NCI-H2171 treated with DMSO at 0.1 percent for 48 hours (cell line): ENCODE measurements at regions not wholly inside any gene's neighbourhood (a gene's known extent, or its start where the extent isn't known, plus 50 kb on each side); places are given as distances from the start of the nearest gene placed in this dataset.
A peak's percentile ranks its signal among the peaks of the same experiment; 100 is the strongest.
"Not testable (repeated sequence)": the region's sequence is repeated elsewhere in the genome, so short reads cannot be mapped to it uniquely, and the experiment has no call there.

Source experiments
- DNase-seq: peaks from one replicate; lab custom pipeline; 2025; lab: John Stamatoyannopoulos, UW

- DNase-seq, result no peak
These were observed 536.5 kb downstream of the KCTD12 start for GRCh38 chr13:76349700-76350099.

- no peak for DNase-seq
These were observed 546.6 kb downstream of the KCTD12 start for GRCh38 chr13:76339649-76340048.

- DNase-seq, result no peak
These were observed 548.2 kb downstream of the KCTD12 start for GRCh38 chr13:76338003-76338402.

- DNase-seq, result no peak
These were observed 549.0 kb downstream of the KCTD12 start for GRCh38 chr13:76336889-76337844.

GRCh38 chr13:76335463-76335862 lies 550.7 kb downstream of the KCTD12 start:
- no peak for DNase-seq

- DNase-seq, result peak; percentile 50
These were observed 554.1 kb downstream of the KCTD12 start for GRCh38 chr13:76331943-76332712.

GRCh38 chr13:76330761-76331160 lies 555.4 kb downstream of the KCTD12 start:
- no peak for DNase-seq

- DNase-seq, result no peak
These were observed 556.2 kb downstream of the KCTD12 start for GRCh38 chr13:76329866-76330580.

- no peak for DNase-seq
These were observed 557.2 kb downstream of the KCTD12 start for GRCh38 chr13:76329004-76329403.

- DNase-seq, result no peak
These were observed 559.9 kb downstream of the KCTD12 start for GRCh38 chr13:76326343-76326742.

GRCh38 chr13:76319921-76320320 lies 566.3 kb downstream of the KCTD12 start:
- DNase-seq, result no peak

- no peak for DNase-seq
These were observed 569.1 kb downstream of the KCTD12 start for GRCh38 chr13:76316998-76317527.

- no peak for DNase-seq
These were observed 571.7 kb downstream of the KCTD12 start for GRCh38 chr13:76314495-76314894.

GRCh38 chr13:76307142-76307541 lies 579.1 kb downstream of the KCTD12 start:
- DNase-seq, result no peak

- no peak for DNase-seq
These were observed 585.5 kb downstream of the KCTD12 start for GRCh38 chr13:76300688-76301087.

GRCh38 chr13:76297331-76297730 lies 588.9 kb downstream of the KCTD12 start:
- DNase-seq, result peak; percentile 74

GRCh38 chr13:76296751-76297150 lies 589.5 kb downstream of the KCTD12 start:
- no peak for DNase-seq

GRCh38 chr13:76295020-76295419 lies 591.2 kb downstream of the KCTD12 start:
- not testable (repeated sequence) for DNase-seq

- no peak for DNase-seq
These were observed 592.5 kb downstream of the KCTD12 start for GRCh38 chr13:76293751-76294150.

- DNase-seq, result no peak
These were observed 592.9 kb downstream of the KCTD12 start for GRCh38 chr13:76293346-76293745.

GRCh38 chr13:76292726-76293125 lies 593.5 kb downstream of the KCTD12 start:
- DNase-seq, result no peak

- no peak for DNase-seq
These were observed 594.2 kb downstream of the KCTD12 start for GRCh38 chr13:76292031-76292430.
